ENCODE measurements at regions not wholly inside any gene's neighbourhood (a gene's known extent, or its start where the extent isn't known, plus 50 kb on each side); places are given as distances from the start of the nearest gene placed in this dataset.
"Not testable (repeated sequence)": the region's sequence is repeated elsewhere in the genome, so short reads cannot be mapped to it uniquely, and the experiment has no call there.

GRCh38 chr2:142734231-142734630, 143.2 kb upstream of the KYNU start:
- TF ChIP-seq POLR2A (IDR thresholded peaks at IDR 0.05) = no peak
- no peak for TF ChIP-seq CTCF (IDR thresholded peaks at IDR 0.05 in 4 of 5, conservative IDR thresholded peaks at IDR 0.05 in 1 of 5)
- no peaks in the 10 kb centered on the region for H3K4me1 ChIP-seq
- H3K27ac ChIP-seq = no peak overlapping the region
- H3K36me3 ChIP-seq = no peaks in the 10 kb centered on the region
- in situ Hi-C loops (cut with MboI; ENCODE audit: low sequenced_read_pairs in 4 of 4) (no loop called here), intact Hi-C loops (cut with DNase I; ENCODE audit: low total_unique reads) (no loop called here)
- ATAC-seq (no peak), DNase-seq (no peak)
- H3K4me3 ChIP-seq = no peak overlapping the region
- no peaks in the 10 kb centered on the region for H3K27me3 ChIP-seq
- no peaks in the 10 kb centered on the region for H3K9me3 ChIP-seq

GRCh38 chr2:142729814-142730213, 147.7 kb upstream of the KYNU start:
- H3K4me3 ChIP-seq; H3K27ac ChIP-seq; H3K36me3 ChIP-seq; H3K27me3 ChIP-seq; intact Hi-C loops (cut with DNase I; ENCODE audit: low total_unique reads); H3K9me3 ChIP-seq; H3K4me1 ChIP-seq; in situ Hi-C loops (cut with MboI; ENCODE audit: low sequenced_read_pairs in 4 of 4); DNase-seq; ATAC-seq: not testable (repeated sequence)

GRCh38 chr2:142727821-142728478, 149.5 kb upstream of the KYNU start:
- ATAC-seq; H3K4me1 ChIP-seq; intact Hi-C loops (cut with DNase I; ENCODE audit: low total_unique reads); in situ Hi-C loops (cut with MboI; ENCODE audit: low sequenced_read_pairs in 4 of 4); H3K27ac ChIP-seq; H3K4me3 ChIP-seq; H3K9me3 ChIP-seq; DNase-seq; H3K36me3 ChIP-seq; H3K27me3 ChIP-seq: not testable (repeated sequence)

GRCh38 chr2:142725386-142725785, 152.1 kb upstream of the KYNU start:
- intact Hi-C loops (cut with DNase I; ENCODE audit: low total_unique reads) = no loop called here

GRCh38 chr2:142724713-142725349, 152.6 kb upstream of the KYNU start:
- TF ChIP-seq POLR2A (IDR thresholded peaks at IDR 0.05) = no peak
- no peak for TF ChIP-seq CTCF (IDR thresholded peaks at IDR 0.05 in 4 of 5, conservative IDR thresholded peaks at IDR 0.05 in 1 of 5)
- ATAC-seq (no peak), DNase-seq (no peak)
- Histone ChIP-seq H3K4me1 (no peaks in the 10 kb centered on the region), H3K27me3 (no peaks in the 10 kb centered on the region), H3K27ac (no peak overlapping the region), H3K4me3 (no peak overlapping the region), H3K36me3 (no peaks in the 10 kb centered on the region), H3K9me3 (no peaks in the 10 kb centered on the region)
- in situ Hi-C loops (cut with MboI; ENCODE audit: low sequenced_read_pairs in 4 of 4) (no loop called here), intact Hi-C loops (cut with DNase I; ENCODE audit: low total_unique reads) (no loop called here)

More at GRCh38 chr2:142725386-142725785, 152.1 kb upstream of the KYNU start:
- H3K36me3 ChIP-seq = no peaks in the 10 kb centered on the region
- no peak overlapping the region for H3K27ac ChIP-seq
- no peaks in the 10 kb centered on the region for H3K4me1 ChIP-seq
- ATAC-seq = no peak
- no peaks in the 10 kb centered on the region for H3K9me3 ChIP-seq
- no peak for DNase-seq
- TF ChIP-seq POLR2A (IDR thresholded peaks at IDR 0.05) (no peak), CTCF (IDR thresholded peaks at IDR 0.05 in 4 of 5, conservative IDR thresholded peaks at IDR 0.05 in 1 of 5) (no peak)
- H3K4me3 ChIP-seq = no peak overlapping the region
- H3K27me3 ChIP-seq = no peaks in the 10 kb centered on the region
- in situ Hi-C loops (cut with MboI; ENCODE audit: low sequenced_read_pairs in 4 of 4) = no loop called here

Measured in gastrocnemius medialis (tissue), 4 donors.